ENCODE measurements at regions not wholly inside any gene's neighbourhood (a gene's known extent, or its start where the extent isn't known, plus 50 kb on each side); places are given as distances from the start of the nearest gene placed in this dataset.

DNA sequence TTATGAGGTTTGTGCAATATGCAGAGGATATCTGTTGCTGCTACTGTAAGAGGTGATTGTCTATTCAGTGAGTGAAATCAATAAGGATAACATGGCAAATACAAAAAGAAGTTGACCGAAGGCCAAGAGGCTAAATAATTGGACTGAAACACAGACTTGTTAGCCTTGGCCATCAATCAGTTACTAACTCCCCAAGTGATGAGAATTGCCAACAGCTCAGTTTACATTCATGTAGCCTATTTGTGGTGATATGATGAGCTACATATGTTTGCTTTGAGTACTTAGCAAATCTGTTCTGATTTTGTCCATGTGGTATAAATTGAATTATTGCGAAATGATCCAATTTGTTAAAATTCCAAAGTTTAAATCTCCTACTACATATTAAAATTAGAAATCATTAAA lies 68.6 kb upstream of the VAV3 start:
- no peaks in the 10 kb centered on the region for H4K20me1 ChIP-seq (ENCODE audit: insufficient read depth)
- ChIA-PET RAD21 (ENCODE audit: low non-redundant PET in 1 of 2, low total read pairs in 2 of 2, uncharacterized antibody in 2 of 2, unreplicated experiment in 2 of 2) (no interaction called here), CTCF (no interaction called here), POLR2A (no interaction called here)
- no peak overlapping the region for H3K9ac ChIP-seq (ENCODE audit: low read length)
- no peak overlapping the region for H3K4me3 ChIP-seq (replicated peaks in 1 of 2; ENCODE audit: low read depth in 1 of 2, low read length in 2 of 2)
- intact Hi-C loops (cut with micrococcal nuclease) = no loop called here
- H3K27ac ChIP-seq (ENCODE audit: low read depth, low read length) = no peak overlapping the region
- H3K79me2 ChIP-seq (ENCODE audit: insufficient read depth, low read length) = no peaks in the 10 kb centered on the region
- H3K27me3 ChIP-seq (ENCODE audit: insufficient read depth, low read length) = peaks cover 57% of the 10 kb centered on the region
- TF ChIP-seq ELF1 (IDR thresholded peaks at IDR 0.05; ENCODE audit: borderline replicate concordance, low read depth) (no peak), POLR2A (IDR thresholded peaks at IDR 0.05; ENCODE audit: borderline replicate concordance, extremely low read depth, insufficient read depth, insufficient read length) (no peak), EZH2 (IDR thresholded peaks at IDR 0.05) (no peak), FOSL1 (IDR thresholded peaks at IDR 0.05; ENCODE audit: low read depth) (no peak), SRF (IDR thresholded peaks at IDR 0.05; ENCODE audit: low read depth) (no peak), POLR2AphosphoS5 (IDR thresholded peaks at IDR 0.05; ENCODE audit: low read depth, low read length) (no peak), TCF7L2 (IDR thresholded peaks at IDR 0.05; ENCODE audit: borderline replicate concordance, extremely low read depth, insufficient read depth, insufficient read length) (no peak), SIN3A (IDR thresholded peaks at IDR 0.05; ENCODE audit: low read depth) (no peak), CBX3 (IDR thresholded peaks at IDR 0.05; ENCODE audit: low read depth) (no peak), CEBPB (IDR thresholded peaks at IDR 0.05; ENCODE audit: low read depth) (no peak), EZH2phosphoT487 (IDR thresholded peaks at IDR 0.05; ENCODE audit: borderline replicate concordance) (no peak), ZFX (IDR thresholded peaks at IDR 0.05) (no peak), YY1 (IDR thresholded peaks at IDR 0.05; ENCODE audit: extremely low read depth, insufficient replicate concordance, low read depth, low read length) (no peak), JUND (IDR thresholded peaks at IDR 0.05) (no peak)
- TF ChIP-seq, protein P1, sequence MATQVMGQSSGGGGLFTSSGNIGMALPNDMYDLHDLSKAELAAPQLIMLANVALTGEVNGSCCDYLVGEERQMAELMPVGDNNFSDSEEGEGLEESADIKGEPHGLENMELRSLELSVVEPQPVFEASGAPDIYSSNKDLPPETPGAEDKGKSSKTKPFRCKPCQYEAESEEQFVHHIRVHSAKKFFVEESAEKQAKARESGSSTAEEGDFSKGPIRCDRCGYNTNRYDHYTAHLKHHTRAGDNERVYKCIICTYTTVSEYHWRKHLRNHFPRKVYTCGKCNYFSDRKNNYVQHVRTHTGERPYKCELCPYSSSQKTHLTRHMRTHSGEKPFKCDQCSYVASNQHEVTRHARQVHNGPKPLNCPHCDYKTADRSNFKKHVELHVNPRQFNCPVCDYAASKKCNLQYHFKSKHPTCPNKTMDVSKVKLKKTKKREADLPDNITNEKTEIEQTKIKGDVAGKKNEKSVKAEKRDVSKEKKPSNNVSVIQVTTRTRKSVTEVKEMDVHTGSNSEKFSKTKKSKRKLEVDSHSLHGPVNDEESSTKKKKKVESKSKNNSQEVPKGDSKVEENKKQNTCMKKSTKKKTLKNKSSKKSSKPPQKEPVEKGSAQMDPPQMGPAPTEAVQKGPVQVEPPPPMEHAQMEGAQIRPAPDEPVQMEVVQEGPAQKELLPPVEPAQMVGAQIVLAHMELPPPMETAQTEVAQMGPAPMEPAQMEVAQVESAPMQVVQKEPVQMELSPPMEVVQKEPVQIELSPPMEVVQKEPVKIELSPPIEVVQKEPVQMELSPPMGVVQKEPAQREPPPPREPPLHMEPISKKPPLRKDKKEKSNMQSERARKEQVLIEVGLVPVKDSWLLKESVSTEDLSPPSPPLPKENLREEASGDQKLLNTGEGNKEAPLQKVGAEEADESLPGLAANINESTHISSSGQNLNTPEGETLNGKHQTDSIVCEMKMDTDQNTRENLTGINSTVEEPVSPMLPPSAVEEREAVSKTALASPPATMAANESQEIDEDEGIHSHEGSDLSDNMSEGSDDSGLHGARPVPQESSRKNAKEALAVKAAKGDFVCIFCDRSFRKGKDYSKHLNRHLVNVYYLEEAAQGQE (IDR thresholded peaks at IDR 0.05; ENCODE audit: low read depth) = no peak
- TF ChIP-seq, protein P2, sequence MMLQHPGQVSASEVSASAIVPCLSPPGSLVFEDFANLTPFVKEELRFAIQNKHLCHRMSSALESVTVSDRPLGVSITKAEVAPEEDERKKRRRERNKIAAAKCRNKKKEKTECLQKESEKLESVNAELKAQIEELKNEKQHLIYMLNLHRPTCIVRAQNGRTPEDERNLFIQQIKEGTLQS (IDR thresholded peaks at IDR 0.05) = no peak
- TF ChIP-seq, protein P3, sequence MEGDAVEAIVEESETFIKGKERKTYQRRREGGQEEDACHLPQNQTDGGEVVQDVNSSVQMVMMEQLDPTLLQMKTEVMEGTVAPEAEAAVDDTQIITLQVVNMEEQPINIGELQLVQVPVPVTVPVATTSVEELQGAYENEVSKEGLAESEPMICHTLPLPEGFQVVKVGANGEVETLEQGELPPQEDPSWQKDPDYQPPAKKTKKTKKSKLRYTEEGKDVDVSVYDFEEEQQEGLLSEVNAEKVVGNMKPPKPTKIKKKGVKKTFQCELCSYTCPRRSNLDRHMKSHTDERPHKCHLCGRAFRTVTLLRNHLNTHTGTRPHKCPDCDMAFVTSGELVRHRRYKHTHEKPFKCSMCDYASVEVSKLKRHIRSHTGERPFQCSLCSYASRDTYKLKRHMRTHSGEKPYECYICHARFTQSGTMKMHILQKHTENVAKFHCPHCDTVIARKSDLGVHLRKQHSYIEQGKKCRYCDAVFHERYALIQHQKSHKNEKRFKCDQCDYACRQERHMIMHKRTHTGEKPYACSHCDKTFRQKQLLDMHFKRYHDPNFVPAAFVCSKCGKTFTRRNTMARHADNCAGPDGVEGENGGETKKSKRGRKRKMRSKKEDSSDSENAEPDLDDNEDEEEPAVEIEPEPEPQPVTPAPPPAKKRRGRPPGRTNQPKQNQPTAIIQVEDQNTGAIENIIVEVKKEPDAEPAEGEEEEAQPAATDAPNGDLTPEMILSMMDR (IDR thresholded peaks at IDR 0.05 in 2 of 3, conservative IDR thresholded peaks at IDR 0.05 in 1 of 3; ENCODE audit: borderline replicate concordance in 1 of 3, insufficient read depth in 1 of 3, low read depth in 2 of 3, low read length in 2 of 3) = no peak
- no peaks in the 10 kb centered on the region for H3K9me2 ChIP-seq (ENCODE audit: insufficient read depth)
- H3K9me3 ChIP-seq (ENCODE audit: control insufficient read depth in 1 of 2, insufficient read depth in 1 of 2, low read depth in 1 of 2, low read length in 2 of 2) = no peaks in the 10 kb centered on the region
- BruUV-seq (replicated peaks) = no TSS peak
- H3K4me1 ChIP-seq (ENCODE audit: control insufficient read depth in 1 of 2, insufficient read depth in 2 of 2, low read length in 2 of 2) = no peaks in the 10 kb centered on the region
- H2AFZ ChIP-seq (ENCODE audit: low read depth, low read length, poor library complexity, severe bottlenecking) = no peak overlapping the region
- H3K36me3 ChIP-seq (ENCODE audit: control insufficient read depth in 1 of 2, insufficient read depth in 2 of 2, low read length in 2 of 2) = no peaks in the 10 kb centered on the region
- DNase-seq (ENCODE audit: low read depth, low spot score) (no peak), ATAC-seq (no peak)
- no peak overlapping the region for H3K4me2 ChIP-seq (ENCODE audit: low read length)

Measured in HCT116 (cell line).